ENCODE measurements at regions not wholly inside any gene's neighbourhood (a gene's known extent, or its start where the extent isn't known, plus 50 kb on each side); places are given as distances from the start of the nearest gene placed in this dataset.

- TF ChIP-seq CTCF (IDR thresholded peaks at IDR 0.05; ENCODE audit: low read depth, low read length, poor library complexity, severe bottlenecking): no peak
- TF ChIP-seq EZH2phosphoT487 (IDR thresholded peaks at IDR 0.05; ENCODE audit: borderline replicate concordance, low read length): no peak
Measured at GRCh38 chr5:2381070-2381469, 370.4 kb downstream of the IRX2 start.

All from DOHH2 (cell line).